GM21576 (cell line): ENCODE measurements at regions not wholly inside any gene's neighbourhood (a gene's known extent, or its start where the extent isn't known, plus 50 kb on each side); places are given as distances from the start of the nearest gene placed in this dataset.

Source experiments
- ATAC-seq: cut with Tn5 transposase; IDR thresholded peaks from one replicate; pipeline ENCODE4 v1.9.1; 2021; ENCODE audit warnings: mild to moderate bottlenecking, moderate library complexity; ENCODE audit not compliant: unreplicated experiment

GRCh38 chr6:148263010-148263409 is 79.6 kb upstream of the SASH1 start:
- no peak for ATAC-seq

- no peak for ATAC-seq
Measured at GRCh38 chr6:148263961-148264360, 78.7 kb upstream of the SASH1 start.

DNA sequence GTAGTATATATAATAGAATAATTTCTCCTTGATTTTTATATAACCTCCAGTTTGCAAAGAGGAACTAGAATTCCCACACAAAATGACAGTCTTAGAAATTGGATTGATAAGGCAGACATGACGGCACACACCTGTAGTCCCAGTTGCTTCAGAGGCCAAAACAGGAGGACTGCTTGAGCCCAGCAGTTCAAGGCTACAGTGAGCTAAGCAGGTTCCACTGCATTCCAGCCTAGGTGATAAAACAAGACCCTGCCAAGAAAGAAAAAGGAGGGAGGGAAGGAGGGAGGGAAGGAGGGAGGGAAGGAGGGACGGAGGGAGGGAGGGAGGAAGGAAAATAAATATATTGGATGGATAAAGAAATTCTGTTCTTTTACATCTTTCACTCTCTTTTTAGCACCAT is 77.6 kb upstream of the SASH1 start:
- no peak for ATAC-seq

GRCh38 chr6:148269386-148269785 is 73.3 kb upstream of the SASH1 start:
- no peak for ATAC-seq

DNA sequence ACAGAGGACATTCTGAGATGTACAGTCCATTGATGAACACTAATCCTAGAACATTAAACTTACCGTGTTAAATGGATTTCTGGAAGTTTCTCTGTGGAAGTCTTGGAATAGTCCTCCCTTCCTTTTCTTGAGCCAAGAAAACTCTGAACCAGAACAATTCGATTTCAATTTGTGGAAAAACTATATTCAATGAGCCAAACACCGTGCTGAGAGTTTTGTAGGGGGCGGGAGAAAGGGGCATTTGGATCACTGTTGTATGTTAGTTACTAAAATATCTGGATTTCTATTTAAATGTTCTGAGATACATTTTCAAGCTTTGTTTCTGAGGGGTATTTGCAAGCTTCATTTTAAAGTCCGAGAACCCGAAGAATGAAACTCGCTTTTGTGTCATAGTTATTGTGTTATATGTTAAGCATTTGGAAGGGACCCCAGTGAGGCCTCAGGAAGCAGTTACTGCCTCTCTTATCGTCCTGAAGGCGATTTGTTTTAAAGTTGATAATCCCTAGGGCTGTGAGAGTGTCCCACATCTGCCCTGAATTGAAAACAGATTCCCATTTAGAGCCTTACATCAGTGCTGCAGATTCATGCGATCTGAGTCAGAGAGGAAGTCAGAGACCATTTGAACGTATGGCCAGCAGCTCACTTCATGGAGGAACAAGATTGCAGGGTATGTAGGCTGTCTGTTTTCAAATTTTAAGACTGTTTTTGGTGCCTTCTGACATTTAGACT is 70.8 kb upstream of the SASH1 start:
- no peak for ATAC-seq

DNA sequence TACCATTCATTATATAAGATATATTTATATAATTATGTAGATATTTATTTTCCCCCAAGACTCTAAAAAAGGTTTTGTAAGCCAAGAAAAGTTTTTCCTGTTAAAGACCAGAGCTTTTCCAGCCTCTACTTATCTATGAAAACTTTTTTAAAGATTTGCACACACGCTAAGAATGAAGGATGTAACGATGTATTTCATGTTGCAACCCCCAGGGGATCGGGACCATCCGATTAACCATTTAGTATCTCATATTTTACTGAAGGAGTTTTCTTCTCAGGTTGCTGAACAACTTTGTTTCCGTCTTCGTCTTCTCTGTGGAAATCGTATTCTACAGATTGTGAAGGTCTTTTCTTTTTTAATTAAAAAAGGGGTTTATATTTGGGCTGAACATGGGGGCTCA is 70.0 kb upstream of the SASH1 start:
- ATAC-seq, result no peak

DNA sequence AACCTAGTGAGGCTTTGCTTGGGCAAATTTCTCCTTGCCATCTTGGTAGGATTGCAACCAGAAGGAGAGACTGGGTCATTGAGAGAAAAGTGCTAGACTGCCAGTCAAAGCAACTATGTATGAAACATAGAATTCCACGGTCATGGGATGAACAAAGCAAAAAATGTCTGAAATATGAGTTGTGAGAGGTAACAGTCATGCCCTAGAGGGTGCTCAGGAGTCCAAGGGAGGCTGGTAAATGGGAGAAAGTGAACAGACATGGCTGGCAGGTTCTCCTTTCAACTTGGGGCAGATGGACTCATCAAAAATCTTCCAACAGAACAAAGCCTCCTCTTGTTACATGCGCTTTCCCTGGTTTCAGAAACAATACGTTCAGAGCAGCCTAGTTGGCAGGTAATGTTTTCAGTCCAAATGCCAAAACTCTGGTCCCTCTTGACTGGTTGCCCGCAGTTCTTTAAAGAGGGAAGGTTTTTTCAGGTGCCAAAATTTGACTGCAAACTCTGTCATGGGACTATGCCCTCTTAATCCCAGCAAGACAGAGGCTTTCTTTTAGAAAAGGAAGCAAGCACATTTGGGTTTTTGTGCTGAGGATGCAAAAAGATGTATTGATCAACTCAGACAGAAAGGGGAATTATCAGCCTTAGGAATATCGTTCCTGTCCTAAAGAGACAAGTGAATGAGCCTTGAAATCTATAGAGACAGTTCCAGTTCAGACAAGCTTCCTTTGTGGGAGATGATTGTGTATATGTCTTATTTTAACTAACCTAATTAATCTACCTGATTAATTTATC is 68.5 kb upstream of the SASH1 start:
- no peak for ATAC-seq

DNA sequence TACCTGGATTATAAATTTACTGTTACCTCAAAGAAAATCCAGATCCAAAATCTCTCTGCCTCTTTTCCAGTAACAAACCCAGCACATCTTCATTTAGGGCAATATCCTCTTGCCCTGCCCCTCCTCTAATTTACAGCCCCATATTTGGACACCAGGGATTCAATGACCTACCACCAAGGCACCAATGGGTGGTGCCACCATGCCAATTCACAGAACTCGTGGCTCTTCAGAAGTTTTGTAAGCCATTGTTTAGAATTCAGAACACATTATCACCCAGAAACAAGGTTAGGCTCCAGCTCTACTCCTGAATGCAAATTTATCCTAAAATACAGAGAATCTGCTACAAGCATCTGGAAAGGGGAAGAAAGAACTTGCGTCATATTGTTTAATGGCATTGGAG is 67.8 kb upstream of the SASH1 start:
- ATAC-seq, result no peak

DNA sequence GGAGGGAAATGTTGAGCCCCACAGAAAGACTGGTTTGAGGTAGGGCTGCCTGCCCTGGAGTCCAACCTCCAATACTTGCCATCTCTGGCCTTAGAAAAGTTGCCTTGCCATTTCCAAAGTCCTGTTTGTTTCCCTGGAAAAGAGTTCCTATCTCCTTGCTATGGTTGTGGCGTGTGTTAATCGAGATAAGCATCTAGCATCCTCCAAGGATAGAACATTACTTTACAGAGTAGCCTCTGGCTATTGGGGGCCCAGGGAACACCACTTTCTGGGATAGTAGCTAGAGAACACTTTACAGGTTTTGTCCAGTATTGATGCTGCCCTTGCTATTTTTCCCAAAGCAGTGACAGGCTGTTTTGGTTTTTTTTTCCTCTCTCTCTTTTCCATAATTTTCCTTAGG is 57.4 kb upstream of the SASH1 start:
- ATAC-seq, result no peak

DNA sequence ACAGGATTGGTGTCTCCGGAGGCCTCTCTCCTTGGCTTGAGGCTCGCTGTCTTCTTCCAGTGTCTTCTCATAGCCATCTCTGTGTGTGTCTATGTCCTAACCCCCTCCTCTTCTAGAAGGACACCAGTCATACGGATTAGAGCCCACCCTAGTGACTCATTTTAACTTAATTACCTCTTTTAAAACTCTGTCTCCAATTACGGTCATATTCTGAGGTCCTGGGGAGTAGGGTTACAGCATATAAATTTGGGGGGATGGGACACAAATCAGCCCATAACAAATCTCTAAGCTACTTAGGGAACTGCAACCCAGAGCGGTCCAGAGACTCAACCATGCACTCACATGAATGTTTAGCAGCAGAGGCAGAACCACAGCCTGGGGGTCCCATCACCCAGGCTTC is 56.1 kb upstream of the SASH1 start:
- no peak for ATAC-seq

DNA sequence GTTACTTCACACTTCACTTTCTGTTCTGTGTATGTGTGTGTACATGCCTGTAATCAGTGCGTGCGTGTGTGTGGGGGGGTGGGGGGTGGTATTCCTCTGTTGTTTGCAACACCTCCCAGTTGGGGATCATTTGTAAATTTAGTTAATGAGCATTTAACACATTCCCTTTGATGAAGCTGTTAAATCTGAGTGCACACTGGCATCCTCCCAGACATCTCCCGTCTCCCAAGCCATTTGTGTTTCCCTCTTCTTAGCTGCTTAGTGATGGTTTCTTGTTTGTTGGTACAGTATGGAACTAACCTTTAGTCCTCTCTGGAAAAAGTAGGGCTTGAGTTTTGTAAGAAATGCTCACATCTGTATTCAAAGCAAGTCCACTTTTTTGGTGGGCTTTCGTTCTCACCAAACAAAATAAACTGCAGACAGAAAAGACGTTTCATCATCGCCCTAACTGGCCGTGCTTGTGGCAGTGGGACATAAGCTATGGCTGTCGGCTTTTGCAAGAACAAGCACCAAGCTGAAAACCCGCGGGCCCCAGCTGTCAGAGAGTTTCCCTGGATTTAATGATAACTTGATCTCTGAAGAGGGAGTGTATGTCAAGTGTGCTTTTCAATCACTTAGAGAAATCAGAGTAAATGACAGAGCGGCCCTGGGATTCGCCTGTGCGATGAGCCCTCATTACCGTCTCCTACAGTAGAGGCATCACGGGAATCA is 54.9 kb upstream of the SASH1 start:
- no peak for ATAC-seq

DNA sequence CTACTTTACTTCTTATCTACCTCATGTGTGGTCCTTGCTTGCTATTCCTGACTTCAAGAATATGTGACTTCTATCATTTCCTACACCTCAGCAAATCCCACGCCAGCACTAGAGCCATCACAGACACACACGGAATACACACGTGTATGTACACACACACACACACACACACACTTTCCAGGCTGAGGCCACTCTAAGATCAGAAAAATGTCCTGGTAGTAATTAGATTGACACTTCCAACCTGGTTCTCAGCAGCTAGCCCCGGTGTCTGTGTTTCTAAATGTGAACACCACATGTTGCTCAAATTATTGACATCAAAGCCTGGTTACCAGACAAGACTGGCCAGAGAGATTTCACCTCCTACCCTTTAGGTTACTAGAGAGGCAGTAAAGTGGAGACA is 54.1 kb upstream of the SASH1 start:
- no peak for ATAC-seq

DNA sequence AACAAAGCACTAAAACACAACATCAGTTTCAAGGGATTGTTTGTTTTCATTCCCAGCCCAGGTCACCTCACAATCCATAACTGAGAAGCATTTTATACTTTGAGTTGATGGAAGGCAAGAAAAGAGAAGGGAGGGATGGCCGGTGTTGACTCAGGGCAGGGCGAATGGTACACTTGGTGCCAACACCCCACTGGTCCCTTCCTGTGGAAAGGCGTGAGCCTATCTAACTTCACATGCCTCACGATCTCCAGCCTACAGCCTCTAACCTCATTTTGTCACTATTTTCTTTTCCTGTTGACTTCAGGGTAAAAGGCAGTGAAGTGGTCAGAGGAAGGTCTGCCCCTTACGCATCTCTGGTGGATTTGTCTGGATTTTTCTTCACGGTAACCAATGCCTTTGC is 53.5 kb upstream of the SASH1 start:
- no peak for ATAC-seq

- ATAC-seq, result no peak
Measured at GRCh38 chr6:148291876-148292275, 50.8 kb upstream of the SASH1 start.
